GM20431 (cell line): ENCODE measurements at regions not wholly inside any gene's neighbourhood (a gene's known extent, or its start where the extent isn't known, plus 50 kb on each side); places are given as distances from the start of the nearest gene placed in this dataset.

Source experiments
- in situ Hi-C: fragments of 300-500 bp; cut with MseI, MboI; formaldehyde crosslinking; loops from one replicate; pipeline ENCODE4 v1.15.0; 2020; ENCODE audit warnings: low sequenced_read_pairs; ENCODE audit not compliant: unreplicated experiment

- in situ Hi-C loops, result no loop called here
Measured at GRCh38 chr2:147567136-147567535, 277.7 kb upstream of the ACVR2A start.

- in situ Hi-C loops, result no loop called here
Measured at GRCh38 chr2:147560810-147561535, 283.9 kb upstream of the ACVR2A start.

DNA sequence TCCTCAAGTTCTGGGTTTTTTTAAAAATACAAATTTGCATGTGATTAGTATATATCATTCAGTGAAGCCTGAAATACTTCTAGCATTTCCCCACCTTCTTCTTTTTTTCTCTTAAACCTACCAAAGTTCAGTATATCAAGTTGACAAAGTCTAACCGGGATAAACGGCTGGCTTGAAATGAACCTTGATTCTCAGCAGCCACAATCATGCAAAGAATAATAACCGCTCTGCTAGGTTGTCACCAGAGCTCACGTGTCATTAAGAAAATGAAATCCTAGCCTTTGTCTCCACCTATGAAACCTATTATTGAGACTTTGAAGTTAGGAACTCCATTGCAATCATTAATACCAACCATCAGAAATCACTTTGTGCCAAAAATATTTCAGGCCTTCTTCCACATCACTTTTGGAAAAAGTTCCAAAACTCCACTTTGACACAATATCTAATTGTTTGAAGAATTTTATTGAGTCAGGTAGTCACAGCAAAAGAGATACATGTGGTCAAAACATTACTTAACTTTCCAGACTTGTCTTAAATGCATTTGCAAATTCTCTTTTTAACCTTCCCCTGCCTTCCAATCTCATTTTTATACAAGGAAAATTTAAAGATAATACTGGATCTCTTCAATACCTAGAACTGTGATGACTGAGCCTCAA, 285.6 kb upstream of the ACVR2A start:
- in situ Hi-C loops, result no loop called here

DNA sequence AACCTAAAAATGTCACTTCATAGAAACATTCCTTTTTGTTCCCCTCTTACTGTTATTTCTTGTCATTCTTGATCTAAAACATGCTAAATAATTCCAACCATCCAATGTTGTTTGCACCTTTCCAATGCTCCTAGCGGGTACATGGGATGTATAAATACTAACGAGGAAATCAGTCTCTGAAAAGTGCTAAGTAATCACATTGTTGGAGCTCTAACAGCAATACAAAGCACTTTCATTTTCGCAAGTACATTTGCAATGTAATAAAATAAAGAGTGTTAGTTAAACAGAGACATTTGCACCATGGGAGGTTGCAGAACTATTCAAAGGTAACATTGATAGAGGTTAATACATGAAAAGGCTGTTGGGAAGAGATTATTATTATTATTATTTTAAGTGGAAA, 286.2 kb upstream of the ACVR2A start:
- in situ Hi-C loops, result no loop called here

DNA sequence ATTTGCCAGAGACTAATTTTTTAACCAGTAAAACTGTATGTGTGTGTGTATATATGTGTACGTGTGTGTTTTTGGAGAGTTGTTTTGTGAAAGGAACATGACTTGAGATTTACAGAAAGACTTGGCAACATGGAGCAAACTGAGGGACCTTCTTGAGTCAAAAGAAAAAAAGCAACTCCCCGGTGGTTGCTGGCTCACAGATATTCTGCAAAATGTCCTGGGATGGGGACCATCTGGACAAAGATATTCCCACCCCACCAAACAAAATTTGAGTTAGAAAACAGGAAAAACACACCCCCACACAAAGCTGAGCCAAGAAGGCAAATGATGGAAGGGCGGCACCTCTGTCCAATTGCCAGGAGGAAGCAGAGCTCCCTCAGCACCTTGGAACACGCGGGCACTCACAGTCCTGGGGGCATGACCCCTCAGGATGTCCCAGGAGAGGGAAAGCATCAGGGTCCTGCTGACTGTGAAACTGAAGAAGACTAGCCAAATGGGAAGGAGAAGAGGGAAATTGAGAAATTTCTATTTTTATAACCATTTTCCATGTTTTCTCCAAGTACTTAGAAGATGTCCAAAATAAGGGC, 290.2 kb upstream of the ACVR2A start:
- in situ Hi-C loops, result no loop called here

DNA sequence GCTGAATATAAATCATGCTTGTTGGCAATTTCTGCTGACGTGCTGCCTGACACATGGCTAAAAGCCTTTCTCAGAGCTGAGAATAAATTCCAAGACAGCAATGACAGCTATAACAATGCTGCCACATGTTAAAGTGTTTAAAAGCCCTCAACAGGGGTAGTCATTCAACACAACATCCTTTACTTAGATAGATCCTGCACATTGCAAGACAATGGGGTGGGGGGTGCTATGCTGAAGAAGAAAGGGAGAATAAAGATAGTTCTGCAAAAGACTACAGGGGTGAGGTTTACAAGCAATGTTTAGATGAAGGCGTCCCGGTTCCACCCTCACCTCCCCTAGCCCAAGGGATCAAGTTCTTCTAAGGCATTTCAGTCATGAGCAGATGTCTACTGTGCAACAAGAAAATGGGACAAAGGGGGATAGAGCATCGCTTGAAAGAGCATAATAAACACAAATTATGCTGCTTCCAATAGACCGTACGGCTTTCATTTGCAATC, 291.0 kb upstream of the ACVR2A start:
- in situ Hi-C loops, result no loop called here

- in situ Hi-C loops, result no loop called here
Measured at GRCh38 chr2:147550995-147551731, 293.7 kb upstream of the ACVR2A start.

DNA sequence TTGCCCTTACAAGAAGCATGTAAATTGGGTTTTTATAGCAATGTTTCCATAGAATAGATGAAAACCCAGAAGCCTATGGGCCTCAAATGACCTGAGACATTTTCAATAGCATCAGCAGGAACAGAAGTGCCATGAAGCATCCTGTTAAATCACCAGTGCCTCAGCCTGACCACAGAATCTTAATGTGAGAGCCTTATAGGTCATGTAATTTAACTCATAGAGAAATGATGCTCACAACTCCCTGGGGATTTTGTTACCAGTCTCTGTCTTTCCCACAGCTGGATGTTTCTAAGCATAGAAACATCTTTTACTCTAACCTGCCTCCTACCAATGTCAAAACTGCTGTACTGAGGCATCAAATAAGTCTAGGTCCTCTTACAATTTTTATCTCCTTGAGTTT, 295.8 kb upstream of the ACVR2A start:
- in situ Hi-C loops, result no loop called here

DNA sequence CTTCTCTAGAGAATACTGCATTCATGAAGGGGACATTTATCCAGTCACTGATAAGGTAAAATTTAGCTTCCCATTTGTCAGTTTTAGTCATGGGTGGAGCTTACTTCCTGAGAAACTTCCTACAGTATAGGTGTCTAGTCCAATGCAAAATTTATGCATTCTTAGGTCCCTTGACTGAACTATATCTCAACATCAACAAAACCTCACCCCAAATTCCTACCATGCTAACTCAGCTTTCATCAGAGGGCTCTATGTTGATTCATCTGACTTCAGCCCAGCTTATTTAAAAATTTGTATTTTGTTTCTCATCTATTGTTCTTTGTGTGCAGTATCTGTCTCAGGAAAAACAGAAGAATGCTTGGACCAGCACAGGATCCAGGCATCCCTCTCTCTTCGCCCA, 296.4 kb upstream of the ACVR2A start:
- in situ Hi-C loops, result no loop called here

DNA sequence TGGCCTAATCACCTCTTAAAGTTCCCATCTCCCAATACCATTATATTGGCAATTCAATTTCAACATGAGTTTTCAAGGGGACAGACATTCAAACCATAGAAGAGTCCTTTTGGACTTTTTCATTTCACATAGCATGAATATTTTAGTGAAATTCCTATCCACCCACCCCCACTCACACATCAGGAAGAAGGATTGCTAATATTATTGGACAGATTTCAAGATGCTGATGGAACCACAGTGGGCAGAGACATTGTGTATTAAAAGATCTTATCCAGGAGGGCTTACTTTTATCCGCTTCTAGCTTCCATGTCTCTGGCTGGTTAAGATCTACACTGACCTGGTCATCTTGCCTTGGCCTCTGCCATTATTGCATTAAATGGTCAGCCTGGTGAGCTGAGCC, 297.4 kb upstream of the ACVR2A start:
- in situ Hi-C loops, result no loop called here

- in situ Hi-C loops, result no loop called here
Measured at GRCh38 chr2:147546109-147546508, 298.7 kb upstream of the ACVR2A start.

GRCh38 chr2:147543056-147543455, 301.8 kb upstream of the ACVR2A start:
- in situ Hi-C loops, result no loop called here

DNA sequence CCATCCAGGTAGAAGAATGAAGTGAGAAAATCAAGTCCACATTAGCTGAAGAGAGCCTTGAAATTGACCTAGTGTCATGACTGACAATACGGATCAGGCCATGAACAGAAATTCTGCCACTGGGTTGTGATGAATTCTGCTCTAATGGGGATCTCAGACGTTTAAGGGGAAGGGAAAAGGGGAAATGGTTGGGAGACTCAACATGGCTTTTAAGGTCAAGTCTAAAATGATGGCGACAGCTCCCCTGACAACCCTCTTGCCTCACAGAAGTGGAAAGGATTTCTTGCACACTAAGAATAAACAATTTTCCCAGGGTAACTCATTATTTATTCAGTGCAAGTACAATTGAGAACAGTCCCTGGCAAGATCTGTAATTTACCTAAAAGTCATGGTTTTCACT, 302.5 kb upstream of the ACVR2A start:
- in situ Hi-C loops, result no loop called here

GRCh38 chr2:147541314-147541713, 303.5 kb upstream of the ACVR2A start:
- in situ Hi-C loops, result no loop called here

- in situ Hi-C loops, result no loop called here
Measured at GRCh38 chr2:147538821-147539220, 306.0 kb upstream of the ACVR2A start.

GRCh38 chr2:147538088-147538487, 306.7 kb upstream of the ACVR2A start:
- in situ Hi-C loops, result no loop called here

- in situ Hi-C loops, result no loop called here
Measured at GRCh38 chr2:147531269-147531668, 313.6 kb upstream of the ACVR2A start.

- in situ Hi-C loops, result no loop called here
Measured at GRCh38 chr2:147530033-147530432, 314.8 kb upstream of the ACVR2A start.

DNA sequence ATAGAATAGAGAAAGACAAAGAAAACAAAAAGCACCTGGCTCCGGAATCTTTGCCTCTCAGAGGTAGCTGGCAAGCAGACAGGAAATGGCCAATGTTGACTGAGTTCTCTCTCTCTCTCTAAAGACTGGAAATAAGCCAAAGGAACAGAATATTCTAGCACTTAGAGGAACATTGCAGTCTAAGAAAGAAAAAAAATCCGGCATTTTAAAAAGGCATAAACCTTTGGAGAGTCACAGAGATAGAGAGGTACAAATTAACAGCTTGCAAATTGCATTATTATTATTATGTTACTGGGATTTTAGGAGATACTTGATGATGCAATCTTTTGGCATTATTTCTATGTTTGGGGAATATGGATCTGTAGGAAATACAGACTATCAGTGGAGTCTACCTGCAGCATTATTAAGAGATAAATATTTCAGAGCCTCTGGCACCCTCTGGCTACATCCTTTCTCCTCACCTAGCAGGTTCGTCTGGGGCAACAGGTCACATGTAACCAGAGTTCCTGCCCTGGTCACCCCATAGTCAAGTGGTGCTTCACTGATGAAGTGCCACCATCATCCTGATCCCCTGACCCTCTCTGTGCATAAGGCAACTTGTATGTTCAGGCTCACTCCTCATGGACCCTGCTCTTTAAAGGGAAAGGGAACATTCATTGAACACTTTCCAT, 318.9 kb upstream of the ACVR2A start:
- in situ Hi-C loops, result no loop called here

GRCh38 chr2:147524912-147525311, 319.9 kb upstream of the ACVR2A start:
- in situ Hi-C loops, result no loop called here
